B cell (primary cell): ENCODE measurements at regions not wholly inside any gene's neighbourhood (a gene's known extent, or its start where the extent isn't known, plus 50 kb on each side); places are given as distances from the start of the nearest gene placed in this dataset.

Experiments used
- ATAC-seq: fragments of 200-7000 bp; cut with Tn5 transposase; one replicate; pipeline ENCODE4 v1.10.0; 2021; ENCODE audit warnings: low read depth, mild to moderate bottlenecking, moderate number of reproducible peaks, moderate library complexity
- CTCF ChIA-PET: fragments of 350-600 bp; sonication (Branson Sonifier 250); formaldehyde crosslinking; loops from one replicate; lab custom pipeline; 2021; ENCODE audit warnings: antibody characterized with exemption, inconsistent platforms; lab: Charles Lee
- POLR2A ChIA-PET: fragments of 350-600 bp; sonication (Branson Sonifier 250); formaldehyde crosslinking; loops from one replicate; lab custom pipeline; 2021; ENCODE audit warnings: antibody characterized with exemption; lab: Charles Lee
- DNase-seq: peaks from one replicate; pipeline ENCODE4 v3.0.0; 2013
- H2AFZ ChIP-seq: 2 replicates; pipeline ENCODE4 v1.6.1; 2012; ENCODE audit warnings: mild to moderate bottlenecking, low read depth, low read length; ENCODE audit not compliant: insufficient read depth, poor library complexity, severe bottlenecking
- H3K27ac ChIP-seq, 2 donors: 1 replicate in 1 of 2; 2 replicates in 1 of 2; pipeline ENCODE4 v1.5.1; 2012 to 2013; ENCODE audit warnings: low read length in 2 of 2, mild to moderate bottlenecking in 2 of 2, moderate library complexity in 1 of 2
- H3K27me3 ChIP-seq, 4 experiments: fragments of 200-600 bp in 1 of 4; sonication (generic) in 1 of 4; replicated peaks in 1 of 4; 1 replicate in 2 of 4; 2 replicates in 2 of 4; pipeline versions ENCODE4 v1.6.1 to v1.7.0; 2013 to 2016; ENCODE audit warnings: low read length in 3 of 4, mild to moderate bottlenecking in 2 of 4, mixed read lengths in 1 of 4, moderate library complexity in 1 of 4; ENCODE audit not compliant: insufficient read depth in 4 of 4, control insufficient read depth in 3 of 4; ENCODE audit errors: control extremely low read depth in 1 of 4
- H3K36me3 ChIP-seq, 2 experiments: replicated peaks in 1 of 2; 1 replicate in 1 of 2; 2 replicates in 1 of 2; pipeline versions ENCODE4 v1.6.1 to v1.7.1; 2013; ENCODE audit warnings: low read length in 1 of 2; ENCODE audit not compliant: insufficient read depth in 2 of 2, control insufficient read depth in 1 of 2; ENCODE audit errors: control extremely low read depth in 1 of 2, extremely low read depth in 1 of 2
- H3K4me1 ChIP-seq, 2 donors: fragments of 200-600 bp in 1 of 2; sonication (generic) in 1 of 2; 1 replicate in 1 of 2; 2 replicates in 1 of 2; pipeline versions ENCODE4 v1.5.1 to v1.6.1; 2013 to 2017; ENCODE audit warnings: low read length in 2 of 2; ENCODE audit not compliant: control insufficient read depth in 2 of 2, insufficient read depth in 2 of 2
- H3K4me2 ChIP-seq: replicated peaks from 2 replicates; pipeline ENCODE3; 2012; ENCODE audit warnings: mild to moderate bottlenecking, low read depth, low read length; ENCODE audit not compliant: poor library complexity, severe bottlenecking
- H3K4me3 ChIP-seq, 5 experiments: fragments of 200-600 bp in 1 of 5; sonication (generic) in 1 of 5; 1 replicate in 3 of 5; 2 replicates in 2 of 5; pipeline versions ENCODE4 v1.5.1 to v1.7.0; 2011 to 2016; ENCODE audit warnings: low read length in 4 of 5, mild to moderate bottlenecking in 4 of 5, low read depth in 2 of 5, control low read depth in 1 of 5, moderate library complexity in 1 of 5; ENCODE audit not compliant: insufficient read depth in 1 of 5; ENCODE audit errors: control extremely low read depth in 1 of 5, extremely low read depth in 1 of 5
- H3K79me2 ChIP-seq: fragments of 200-600 bp; sonication (generic); one replicate; pipeline ENCODE4 v1.6.0; 2016; ENCODE audit warnings: low read length; ENCODE audit not compliant: control insufficient read depth, insufficient read depth
- H3K9ac ChIP-seq: fragments of 200-600 bp; sonication (generic); 2 replicates; pipeline ENCODE4 v1.6.1; 2017; ENCODE audit warnings: mild to moderate bottlenecking, low read length, moderate library complexity
- H3K9me3 ChIP-seq, 3 donors: one replicate each; pipeline versions ENCODE4 v1.6.1 to v1.7.1; 2013; ENCODE audit warnings: low read length in 2 of 3; ENCODE audit not compliant: control insufficient read depth in 2 of 3, insufficient read depth in 1 of 3; ENCODE audit errors: control extremely low read depth in 1 of 3
- H4K20me1 ChIP-seq: 2 replicates; pipeline ENCODE4 v1.6.0; 2012; ENCODE audit warnings: mild to moderate bottlenecking, low read length; ENCODE audit not compliant: insufficient read depth, control insufficient read depth, poor library complexity, severe bottlenecking
- H3K27ac Mint-ChIP-seq: one replicate; pipeline ENCODE4 v1.8.0; 2021; ENCODE audit warnings: mixed read lengths
- H3K27me3 Mint-ChIP-seq: one replicate; pipeline ENCODE4 v1.8.0; 2021; ENCODE audit warnings: mixed read lengths
- H3K4me1 Mint-ChIP-seq: one replicate; pipeline ENCODE4 v1.8.0; 2021; ENCODE audit warnings: mixed read lengths
- H3K4me3 Mint-ChIP-seq: one replicate; pipeline ENCODE4 v1.8.0; 2021; ENCODE audit warnings: mixed read lengths
- H3K9me3 Mint-ChIP-seq: one replicate; pipeline ENCODE4 v1.8.0; 2022; ENCODE audit warnings: mixed read lengths; ENCODE audit not compliant: insufficient read depth
- CTCF ChIP-seq: fragments of 200-600 bp; IDR thresholded peaks from one replicate; pipeline ENCODE4 v1.8.0; 2022; ENCODE audit warnings: antibody characterized with exemption, mild to moderate bottlenecking
- EZH2 ChIP-seq: IDR thresholded peaks from 2 replicates; pipeline ENCODE4 v1.6.1; 2012; ENCODE audit warnings: borderline replicate concordance, low read depth, mild to moderate bottlenecking, moderate library complexity, low read length; ENCODE audit not compliant: insufficient read depth, poor library complexity, severe bottlenecking
- WGBS: methylation state at CpG from one replicate; pipeline ENCODE4 v1.1.5; 2013; ENCODE audit warnings: missing lambda C conversion rate; ENCODE audit not compliant: insufficient coverage; 5-methylcytosine and 5-hydroxymethylcytosine counted together
- intact Hi-C: fragments of 100-400 bp; cut with micrococcal nuclease; formaldehyde crosslinking; loops from one replicate; pipeline ENCODE4 v1.10.0; 2022

- intact Hi-C loops = no loop called here
- no peak for ATAC-seq
- TF ChIP-seq EZH2 (no peak), CTCF (no peak)
- Histone ChIP-seq H4K20me1 (no peaks in the 10 kb centered on the region), H3K27me3 (no peaks in the 10 kb centered on the region), H3K36me3 (no peaks in the 10 kb centered on the region), H3K9me3 (peaks cover 0 to 28% (median 0%) of the 10 kb centered on the region in 3 donors), H3K4me2 (no peak overlapping the region), H3K79me2 (no peaks in the 10 kb centered on the region), H3K4me3 (no peak overlapping the region), H3K9ac (no peak overlapping the region), H3K4me1 (peaks cover 0 to 15% of the 10 kb centered on the region in 2 donors), H2AFZ (no peak overlapping the region), H3K27ac (no peak overlapping the region)
- H3K4me3 Mint-ChIP-seq = no peak overlapping the region
- POLR2A ChIA-PET = no interaction called here
- no peaks in the 10 kb centered on the region for H3K9me3 Mint-ChIP-seq
- H3K27me3 Mint-ChIP-seq = no peaks in the 10 kb centered on the region
- WGBS = 94% methylated on average over 16 of the region's 27 CpGs
- CTCF ChIA-PET = no interaction called here
- DNase-seq = no peak
- no peak overlapping the region for H3K27ac Mint-ChIP-seq
- peaks cover 5% of the 10 kb centered on the region for H3K4me1 Mint-ChIP-seq
Measured at GRCh38 chr6:170160628-170161611, 130.0 kb downstream of the DLL1 start.

DNA sequence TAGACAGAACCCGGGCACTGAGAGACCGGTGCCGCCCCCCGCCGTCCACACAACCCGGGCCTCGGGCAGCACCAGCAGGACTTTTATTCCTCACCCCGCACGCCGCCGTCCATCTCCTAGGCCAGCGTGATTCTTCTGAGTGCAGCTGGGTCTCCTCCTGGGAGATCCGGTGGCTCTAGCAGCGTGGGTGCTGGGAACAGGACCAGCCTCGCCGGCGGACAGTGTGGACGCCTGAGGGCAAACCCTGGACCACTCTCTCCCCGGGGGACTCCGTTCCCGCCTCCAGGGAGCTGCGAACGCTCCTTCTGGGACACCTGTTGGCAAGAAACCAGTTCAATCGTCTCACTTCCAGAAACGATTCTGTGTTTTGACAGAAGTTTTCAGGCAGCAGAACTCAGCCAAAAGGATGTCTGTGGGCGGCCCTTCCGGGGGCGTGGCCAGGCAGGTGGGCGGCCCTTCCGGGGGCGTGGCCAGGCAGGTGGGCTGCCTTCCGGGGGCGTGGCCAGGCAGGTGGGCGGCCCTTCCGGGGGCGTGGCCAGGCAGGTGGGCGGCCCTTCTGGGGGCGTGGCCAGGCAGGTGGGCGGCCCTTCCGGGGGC lies 130.7 kb downstream of the DLL1 start:
- intact Hi-C loops = no loop called here
- no peaks in the 10 kb centered on the region for H3K27me3 Mint-ChIP-seq
- no peaks in the 10 kb centered on the region for H3K9me3 Mint-ChIP-seq
- 96% methylated on average over 37 of the region's 40 CpGs for WGBS
- no peak for ATAC-seq
- TF ChIP-seq CTCF (no peak), EZH2 (no peak)
- H3K9ac ChIP-seq = no peak overlapping the region
- no peak overlapping the region for H3K27ac ChIP-seq
- no peak for DNase-seq
- CTCF ChIA-PET = no interaction called here
- no peak overlapping the region for H3K4me3 Mint-ChIP-seq
- POLR2A ChIA-PET = no interaction called here
- peaks cover 5% of the 10 kb centered on the region for H3K4me1 Mint-ChIP-seq
- peaks cover 0 to 28% (median 0%) of the 10 kb centered on the region in 3 donors for H3K9me3 ChIP-seq
- no peak overlapping the region for H2AFZ ChIP-seq
- no peaks in the 10 kb centered on the region for H4K20me1 ChIP-seq
- no peak overlapping the region for H3K27ac Mint-ChIP-seq
- H3K4me1 ChIP-seq = peaks cover 0 to 15% of the 10 kb centered on the region in 2 donors
- no peaks in the 10 kb centered on the region for H3K27me3 ChIP-seq
- no peaks in the 10 kb centered on the region for H3K79me2 ChIP-seq
- H3K4me3 ChIP-seq = no peak overlapping the region
- H3K36me3 ChIP-seq = no peaks in the 10 kb centered on the region
- H3K4me2 ChIP-seq = no peak overlapping the region
